22Rv1 (cell line): ENCODE measurements at regions not wholly inside any gene's neighbourhood (a gene's known extent, or its start where the extent isn't known, plus 50 kb on each side); places are given as distances from the start of the nearest gene placed in this dataset.

Experiments
- H3K27ac ChIP-seq: fragments of 450-650 bp; 2 replicates; pipeline ENCODE4 v1.5.1; 2017
- CTCF ChIP-seq: fragments of 450-650 bp; IDR thresholded peaks from 2 replicates; pipeline ENCODE4 v1.5.1; 2017; ENCODE audit warnings: mild to moderate bottlenecking
- ZFX ChIP-seq: fragments of 450-650 bp; IDR thresholded peaks from 2 replicates; pipeline ENCODE4 v1.6.1; 2017; ENCODE audit warnings: antibody characterized with exemption, borderline replicate concordance

GRCh38 chr6:23494367-23494766 is 631.6 kb upstream of the NRSN1 start:
- H3K27ac ChIP-seq, result no peak overlapping the region
- no peak for TF ChIP-seq ZFX
- no peak for TF ChIP-seq CTCF

DNA sequence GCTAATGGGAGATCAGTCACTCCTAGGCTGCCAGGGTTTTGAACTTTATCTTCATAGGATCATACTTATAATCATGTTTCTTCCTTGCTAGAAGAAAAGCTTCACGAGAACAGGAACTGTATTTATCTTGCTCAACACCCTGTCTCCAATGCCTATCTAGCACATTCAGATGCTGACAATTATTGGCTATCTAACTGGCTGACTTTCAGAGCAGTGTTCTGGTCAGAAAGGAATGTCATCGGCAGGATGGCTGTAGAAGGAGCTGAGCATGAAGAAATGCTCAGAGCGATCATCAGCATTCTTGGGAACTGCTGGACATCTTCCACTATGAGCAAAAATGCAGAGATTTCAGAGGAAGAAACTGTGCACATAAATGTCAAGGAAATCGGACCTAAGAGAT is 628.0 kb upstream of the NRSN1 start:
- no peak for TF ChIP-seq CTCF
- no peak for TF ChIP-seq ZFX
- no peak overlapping the region for H3K27ac ChIP-seq

DNA sequence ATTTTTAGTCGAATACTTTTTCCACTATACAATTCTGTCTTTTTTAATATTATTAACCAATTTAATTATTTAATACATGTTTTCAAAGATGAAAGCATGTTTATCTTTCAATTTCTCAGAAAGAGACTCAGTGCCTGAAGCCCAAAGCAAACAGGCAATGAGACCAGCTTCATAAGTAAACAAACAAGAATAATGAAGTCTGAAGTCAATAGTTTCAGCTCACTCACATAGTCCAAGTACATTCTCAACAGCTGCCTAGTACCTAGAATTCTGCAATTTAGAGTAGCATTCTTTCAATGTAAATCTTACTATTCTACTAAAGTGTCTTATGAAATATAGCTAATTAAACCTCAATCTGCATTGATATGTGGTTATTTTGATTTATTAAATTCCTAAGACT is 626.5 kb upstream of the NRSN1 start:
- no peak overlapping the region for H3K27ac ChIP-seq
- no peak for TF ChIP-seq ZFX
- TF ChIP-seq CTCF, result no peak

- H3K27ac ChIP-seq, result no peak overlapping the region
- no peak for TF ChIP-seq CTCF
- no peak for TF ChIP-seq ZFX
Observed at GRCh38 chr6:23503173-23503572, 622.8 kb upstream of the NRSN1 start.

DNA sequence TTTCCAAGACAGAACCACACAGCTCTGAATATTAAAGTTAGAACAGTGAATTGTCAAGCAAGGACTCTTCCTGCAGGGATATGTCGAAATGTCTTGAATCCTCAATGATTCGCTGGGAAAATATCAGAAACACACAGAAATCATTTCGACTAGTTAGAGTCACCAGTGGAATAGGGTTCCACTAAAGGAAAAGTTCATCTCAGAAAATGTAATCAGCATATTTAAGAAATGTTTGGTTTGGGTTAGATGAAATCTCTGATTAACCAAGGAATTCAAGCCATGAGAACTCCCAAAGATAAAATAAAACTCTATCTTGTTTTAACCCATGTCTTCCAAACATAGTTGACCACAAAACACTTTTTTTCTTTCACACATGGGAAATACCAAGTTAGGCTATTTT is 621.0 kb upstream of the NRSN1 start:
- no peak overlapping the region for H3K27ac ChIP-seq
- TF ChIP-seq ZFX (no peak), CTCF (no peak)

- TF ChIP-seq CTCF, result no peak
- TF ChIP-seq ZFX, result no peak
Observed at GRCh38 chr6:23510778-23511510, 615.1 kb upstream of the NRSN1 start.

DNA sequence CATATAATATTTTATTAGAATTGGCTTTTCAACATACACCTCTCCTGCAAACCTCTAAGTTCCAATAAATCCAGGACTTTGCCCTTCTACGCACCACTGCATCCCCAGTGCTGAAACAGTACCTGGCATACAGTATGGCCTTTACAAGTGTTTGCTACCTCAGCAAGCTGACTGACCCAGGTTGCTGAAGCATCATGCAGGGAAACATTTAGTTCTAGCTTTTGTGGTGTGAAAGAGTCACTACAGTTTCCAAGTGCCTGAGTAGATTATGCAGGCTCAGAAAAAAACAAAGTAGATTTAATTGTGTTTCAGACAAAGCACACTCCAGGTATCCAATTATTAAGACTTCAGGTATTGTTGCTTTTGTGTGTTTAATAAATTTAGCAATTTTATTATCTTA is 614.2 kb upstream of the NRSN1 start:
- TF ChIP-seq CTCF (no peak), ZFX (no peak)
- H3K27ac ChIP-seq, result peak overlapping the region; percentile 27

More at GRCh38 chr6:23510778-23511510, 615.1 kb upstream of the NRSN1 start:
- no peak overlapping the region for H3K27ac ChIP-seq
